SU-DHL-6 (cell line): ENCODE measurements at regions not wholly inside any gene's neighbourhood (a gene's known extent, or its start where the extent isn't known, plus 50 kb on each side); places are given as distances from the start of the nearest gene placed in this dataset.

ENCODE experiments used
- H2AFZ ChIP-seq: fragments of 200-600 bp; sonication (generic); 2 replicates; pipeline ENCODE4 v1.6.1; 2014; ENCODE audit warnings: low read depth, mild to moderate bottlenecking, moderate library complexity, mixed read lengths, antibody characterized with exemption, low read length; ENCODE audit not compliant: severe bottlenecking
- H3F3A ChIP-seq: fragments of 200-600 bp; shearing (Covaris generic); 2 replicates; pipeline ENCODE4 v1.6.0; 2016; ENCODE audit warnings: antibody characterized with exemption, mild to moderate bottlenecking; ENCODE audit not compliant: insufficient read depth
- H3K27ac ChIP-seq: fragments of 200-600 bp; sonication (generic); 2 replicates; pipeline ENCODE4 v1.5.1; 2016; ENCODE audit warnings: low read depth, mild to moderate bottlenecking, low read length, moderate library complexity, mixed read lengths
- H3K27me3 ChIP-seq: fragments of 200-600 bp; sonication (generic), shearing (Covaris generic); 2 replicates; pipeline ENCODE4 v1.6.0; 2014; ENCODE audit warnings: mild to moderate bottlenecking, low read length
- H3K36me3 ChIP-seq: fragments of 200-600 bp; sonication (generic); 2 replicates; pipeline ENCODE4 v1.6.1; 2014; ENCODE audit warnings: mild to moderate bottlenecking, low read length, mixed read lengths
- H3K4me2 ChIP-seq: fragments of 300-600, 200-600 bp; shearing (Covaris generic), sonication (generic); 2 replicates; pipeline ENCODE4 v1.6.0; 2014; ENCODE audit warnings: low read length, low read depth, mild to moderate bottlenecking; ENCODE audit not compliant: poor library complexity, severe bottlenecking
- H3K4me3 ChIP-seq: fragments of 200-600 bp; sonication (generic); 2 replicates; pipeline ENCODE4 v1.5.1; 2014; ENCODE audit warnings: antibody characterized with exemption, low read length, mild to moderate bottlenecking, mixed read lengths; ENCODE audit not compliant: insufficient read depth, poor library complexity, severe bottlenecking
- H3K79me2 ChIP-seq: fragments of 200-600 bp; sonication (generic); 2 replicates; pipeline ENCODE4 v1.6.1; 2014; ENCODE audit warnings: mild to moderate bottlenecking, low read length, moderate library complexity; ENCODE audit not compliant: insufficient read depth
- H3K9ac ChIP-seq: fragments of 200-600 bp; sonication (generic); 2 replicates; pipeline ENCODE4 v1.7.0; 2014; ENCODE audit warnings: mild to moderate bottlenecking, low read length
- H3K9me2 ChIP-seq: fragments of 200-600 bp; sonication (generic); replicated peaks from 2 replicates; pipeline ENCODE4 v1.6.1; 2014; ENCODE audit warnings: low read length; ENCODE audit not compliant: insufficient read depth
- H3K9me3 ChIP-seq: fragments of 200-600 bp; sonication (generic); 2 replicates; pipeline ENCODE4 v1.6.1; 2014; ENCODE audit warnings: low read length, mixed read lengths; ENCODE audit not compliant: insufficient read depth
- H4K20me1 ChIP-seq: fragments of 200-600 bp; sonication (generic); 2 replicates; pipeline ENCODE4 v1.6.1; 2014; ENCODE audit warnings: low read depth, mild to moderate bottlenecking, antibody characterized with exemption, low read length, moderate library complexity, mixed read lengths
- EZH2phosphoT487 ChIP-seq: fragments of 200-600 bp; sonication (generic), shearing (Covaris generic); conservative IDR thresholded peaks from 2 replicates; pipeline ENCODE4 v1.6.1; 2018; ENCODE audit warnings: mild to moderate bottlenecking, antibody characterized with exemption, low read length, moderate library complexity, mixed read lengths
- TF ChIP-seq, protein P1 (sequence below): fragments of 200-600 bp; sonication (generic); IDR thresholded peaks from one replicate; pipeline ENCODE4 v1.5.1; 2017; ENCODE audit warnings: antibody characterized with exemption, mild to moderate bottlenecking, low read length, moderate library complexity; ENCODE audit not compliant: insufficient read depth, poor library complexity, severe bottlenecking

DNA sequence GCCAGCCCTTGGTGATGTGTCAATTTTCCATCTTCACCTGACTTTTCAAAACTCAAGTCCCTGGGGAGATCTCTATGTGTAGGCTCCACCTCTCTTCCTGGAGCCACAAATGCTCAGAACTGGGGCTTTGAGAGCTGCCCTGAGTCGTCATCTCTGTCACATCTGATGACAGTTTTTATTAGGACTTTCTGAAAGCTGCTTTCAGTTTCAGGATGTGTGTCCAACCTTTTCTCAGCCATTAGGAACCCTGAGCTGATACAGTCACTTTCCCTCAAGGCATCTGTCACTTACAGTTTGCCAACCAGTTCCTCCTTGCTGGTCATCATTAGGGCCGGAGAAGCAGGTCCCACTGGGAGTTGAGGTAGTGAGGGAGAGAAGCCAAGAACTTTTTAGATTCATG is 365.9 kb upstream of the CHD6 start:
- Histone ChIP-seq H3K27ac (no peak overlapping the region), H3K9me2 (no peaks in the 10 kb centered on the region), H3K27me3 (no peaks in the 10 kb centered on the region), H3F3A (no peaks in the 10 kb centered on the region), H3K9me3 (no peaks in the 10 kb centered on the region), H2AFZ (no peak overlapping the region), H3K9ac (no peak overlapping the region), H4K20me1 (no peaks in the 10 kb centered on the region), H3K4me2 (no peak overlapping the region), H3K36me3 (no peaks in the 10 kb centered on the region), H3K79me2 (no peaks in the 10 kb centered on the region), H3K4me3 (no peak overlapping the region)
- no peak for TF ChIP-seq EZH2phosphoT487
- TF ChIP-seq, protein P1, sequence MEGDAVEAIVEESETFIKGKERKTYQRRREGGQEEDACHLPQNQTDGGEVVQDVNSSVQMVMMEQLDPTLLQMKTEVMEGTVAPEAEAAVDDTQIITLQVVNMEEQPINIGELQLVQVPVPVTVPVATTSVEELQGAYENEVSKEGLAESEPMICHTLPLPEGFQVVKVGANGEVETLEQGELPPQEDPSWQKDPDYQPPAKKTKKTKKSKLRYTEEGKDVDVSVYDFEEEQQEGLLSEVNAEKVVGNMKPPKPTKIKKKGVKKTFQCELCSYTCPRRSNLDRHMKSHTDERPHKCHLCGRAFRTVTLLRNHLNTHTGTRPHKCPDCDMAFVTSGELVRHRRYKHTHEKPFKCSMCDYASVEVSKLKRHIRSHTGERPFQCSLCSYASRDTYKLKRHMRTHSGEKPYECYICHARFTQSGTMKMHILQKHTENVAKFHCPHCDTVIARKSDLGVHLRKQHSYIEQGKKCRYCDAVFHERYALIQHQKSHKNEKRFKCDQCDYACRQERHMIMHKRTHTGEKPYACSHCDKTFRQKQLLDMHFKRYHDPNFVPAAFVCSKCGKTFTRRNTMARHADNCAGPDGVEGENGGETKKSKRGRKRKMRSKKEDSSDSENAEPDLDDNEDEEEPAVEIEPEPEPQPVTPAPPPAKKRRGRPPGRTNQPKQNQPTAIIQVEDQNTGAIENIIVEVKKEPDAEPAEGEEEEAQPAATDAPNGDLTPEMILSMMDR: no peak

DNA sequence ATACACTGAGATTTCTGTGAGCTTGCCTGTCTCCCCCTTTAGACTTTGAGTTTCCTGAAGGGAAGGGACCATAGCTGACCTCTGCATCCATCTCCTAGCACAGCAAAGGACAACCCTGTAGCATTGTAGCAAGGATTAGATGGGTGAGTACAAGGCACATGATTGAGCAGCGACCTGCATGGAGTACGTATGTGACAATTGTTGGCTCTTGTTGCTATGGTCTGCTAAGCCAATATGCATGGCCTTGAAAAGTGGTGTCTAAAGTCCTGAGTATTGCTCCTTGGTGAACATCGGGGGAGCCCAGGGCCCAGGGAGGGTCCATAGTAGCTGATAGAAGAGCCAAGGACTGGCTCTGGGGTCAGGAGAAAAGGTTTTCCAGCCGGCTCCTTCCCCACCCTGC is 365.0 kb upstream of the CHD6 start:
- Histone ChIP-seq H2AFZ (no peak overlapping the region), H3K9me3 (no peaks in the 10 kb centered on the region), H3K4me2 (no peak overlapping the region), H3K9me2 (no peaks in the 10 kb centered on the region), H3K4me3 (no peak overlapping the region), H3K27ac (no peak overlapping the region), H3K9ac (no peak overlapping the region), H3K79me2 (no peaks in the 10 kb centered on the region), H3F3A (no peaks in the 10 kb centered on the region), H4K20me1 (no peaks in the 10 kb centered on the region), H3K27me3 (no peaks in the 10 kb centered on the region), H3K36me3 (no peaks in the 10 kb centered on the region)
- TF ChIP-seq, protein P1: no peak
- TF ChIP-seq EZH2phosphoT487: no peak

DNA sequence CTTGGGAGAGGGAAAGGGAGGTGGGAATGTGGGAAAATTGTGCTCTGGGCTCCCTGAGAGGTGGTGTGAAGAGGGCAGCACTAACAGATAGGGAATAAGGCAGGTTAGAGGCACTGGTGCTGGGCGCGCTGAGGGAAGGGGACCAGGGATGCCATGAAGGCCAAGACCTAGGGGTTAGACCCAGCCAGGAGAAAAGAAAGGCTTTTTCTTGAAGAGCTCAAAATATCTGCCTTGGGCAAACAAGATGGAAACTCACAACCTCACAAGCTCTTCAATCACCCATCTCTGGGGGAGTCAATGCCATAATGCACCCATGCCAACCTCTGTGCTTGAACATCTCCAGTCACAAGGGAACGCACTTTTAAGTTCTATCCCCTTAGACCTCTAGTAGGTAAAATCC is 363.6 kb upstream of the CHD6 start:
- H3F3A ChIP-seq: no peaks in the 10 kb centered on the region
- H3K27me3 ChIP-seq: no peaks in the 10 kb centered on the region
- H3K9ac ChIP-seq: no peak overlapping the region

More for the DNA sequence above, 363.6 kb upstream of the CHD6 start:
- Histone ChIP-seq H3K4me3 (no peak overlapping the region), H3K9me2 (no peaks in the 10 kb centered on the region), H3K9me3 (no peaks in the 10 kb centered on the region), H2AFZ (no peak overlapping the region), H3K79me2 (no peaks in the 10 kb centered on the region), H4K20me1 (no peaks in the 10 kb centered on the region), H3K27ac (no peak overlapping the region), H3K4me2 (no peak overlapping the region), H3K36me3 (no peaks in the 10 kb centered on the region)
- TF ChIP-seq EZH2phosphoT487: no peak
- TF ChIP-seq, protein P1: no peak
